SK-N-SH (cell line): ENCODE measurements at regions not wholly inside any gene's neighbourhood (a gene's known extent, or its start where the extent isn't known, plus 50 kb on each side); places are given as distances from the start of the nearest gene placed in this dataset.
A peak's percentile ranks its signal among the peaks of the same experiment; 100 is the strongest.

Source experiments
- CTCF ChIA-PET: fragments of 300-600, 350-600 bp; formaldehyde crosslinking; extraction: SDS; loops from one replicate; lab custom pipeline; 2021; lab: Yijun Ruan, JAX
- POLR2A ChIA-PET: fragments of 350-600 bp; sonication (Branson Sonifier 250); formaldehyde crosslinking; extraction: SDS; loops from one replicate; lab custom pipeline; 2020; ENCODE audit warnings: antibody characterized with exemption, inconsistent platforms; lab: Yijun Ruan, JAX
- DNase-seq: peaks from one replicate; pipeline ENCODE4 v3.0.0; 2012
- H2AFZ ChIP-seq: fragments of 200-600 bp; sonication (generic); 2 replicates; pipeline ENCODE4 v1.8.1; 2016; ENCODE audit warnings: antibody characterized with exemption, mild to moderate bottlenecking, low read depth
- H3F3A ChIP-seq: fragments of 200-600 bp; sonication (generic); replicated peaks from 2 replicates; pipeline ENCODE3; 2016; ENCODE audit warnings: antibody characterized with exemption, mild to moderate bottlenecking; ENCODE audit not compliant: insufficient read depth
- H3K27ac ChIP-seq, 2 experiments: fragments of 200-500 bp in 1 of 2; fragments of 200-600 bp in 1 of 2; sonication (Bioruptor generic) in 1 of 2; sonication (generic), shearing (Covaris generic) in 1 of 2; 2 replicates each; pipeline versions ENCODE4 v1.5.1 to v1.6.1; 2014 to 2016; ENCODE audit warnings: low read depth in 2 of 2, inconsistent platforms in 1 of 2, low read length in 1 of 2, mild to moderate bottlenecking in 1 of 2, mixed read lengths in 1 of 2
- H3K27me3 ChIP-seq: fragments of 200-600 bp; sonication (generic), shearing (Covaris generic); 2 replicates; pipeline ENCODE4 v1.6.1; 2016; ENCODE audit warnings: mixed run types; ENCODE audit not compliant: insufficient read depth
- H3K36me3 ChIP-seq, 2 experiments: fragments of 200-500 bp in 1 of 2; fragments of 200-600 bp in 1 of 2; sonication (Bioruptor generic) in 1 of 2; sonication (generic) in 1 of 2; replicated peaks in 1 of 2; 2 replicates each; pipeline versions ENCODE3 to v1.5.1; 2014 to 2016; ENCODE audit warnings: low read length in 1 of 2, mild to moderate bottlenecking in 1 of 2; ENCODE audit not compliant: insufficient read depth in 2 of 2, control insufficient read depth in 1 of 2
- H3K4me1 ChIP-seq, 2 experiments: fragments of 200-500 bp in 1 of 2; fragments of 200-600 bp in 1 of 2; sonication (Bioruptor generic) in 1 of 2; sonication (generic), shearing (Covaris generic) in 1 of 2; 2 replicates each; pipeline versions ENCODE4 v1.5.1 to v1.6.1; 2014 to 2016; ENCODE audit warnings: low read depth in 1 of 2, low read length in 1 of 2, mixed run types in 1 of 2; ENCODE audit not compliant: insufficient read depth in 2 of 2, control insufficient read depth in 1 of 2
- H3K4me2 ChIP-seq: fragments of 200-600 bp; sonication (generic), shearing (Covaris generic); 2 replicates; pipeline ENCODE4 v1.6.1; 2017; ENCODE audit warnings: mixed run types
- H3K4me3 ChIP-seq, 2 experiments: fragments of 200-500 bp in 1 of 2; fragments of 200-600 bp in 1 of 2; sonication (Bioruptor generic) in 1 of 2; sonication (generic), shearing (Covaris generic) in 1 of 2; 2 replicates each; pipeline versions ENCODE4 v1.5.1 to v1.8.1; 2014 to 2016; ENCODE audit warnings: low read depth in 2 of 2, inconsistent platforms in 1 of 2, low read length in 1 of 2, mild to moderate bottlenecking in 1 of 2, mixed read lengths in 1 of 2, moderate library complexity in 1 of 2
- H3K79me2 ChIP-seq: fragments of 200-600 bp; sonication (generic); 2 replicates; pipeline ENCODE4 v1.8.1; 2017; ENCODE audit warnings: mild to moderate bottlenecking; ENCODE audit not compliant: insufficient read depth
- H3K9ac ChIP-seq: fragments of 200-600 bp; sonication (generic); 2 replicates; pipeline ENCODE4 v1.6.1; 2017; ENCODE audit warnings: mixed run types
- H3K9me2 ChIP-seq: fragments of 200-600 bp; sonication (generic); 2 replicates; pipeline ENCODE4 v1.6.1; 2017; ENCODE audit warnings: mixed run types
- H3K9me3 ChIP-seq: fragments of 200-600 bp; sonication (generic); 2 replicates; pipeline ENCODE4 v1.6.1; 2017; ENCODE audit warnings: mixed run types, mild to moderate bottlenecking, moderate library complexity
- H4K20me1 ChIP-seq: fragments of 200-600 bp; sonication (generic); 2 replicates; pipeline ENCODE4 v1.6.1; 2017; ENCODE audit warnings: mild to moderate bottlenecking, mixed run types; ENCODE audit not compliant: insufficient read depth
- EP300 ChIP-seq, 2 experiments: IDR thresholded peaks; 2 replicates each; pipeline versions ENCODE4 v1.4.0 to v1.6.1; 2012; ENCODE audit warnings: borderline replicate concordance in 1 of 2, low read depth in 1 of 2, low read length in 1 of 2
- FOSL2 ChIP-seq: IDR thresholded peaks from 2 replicates; pipeline ENCODE4 v1.4.0; 2012; ENCODE audit warnings: low read depth, mild to moderate bottlenecking, moderate library complexity, borderline replicate concordance
- FOXM1 ChIP-seq: IDR thresholded peaks from 2 replicates; pipeline ENCODE4 v1.4.0; 2012; ENCODE audit warnings: low read depth, mild to moderate bottlenecking
- IRF3 ChIP-seq: fragments of 150-350 bp; IDR thresholded peaks from 2 replicates; pipeline ENCODE4 v1.6.1; 2016; ENCODE audit warnings: mild to moderate bottlenecking, low read depth, low read length
- MEF2A ChIP-seq: IDR thresholded peaks from 2 replicates; pipeline ENCODE4 v1.4.0; 2012; ENCODE audit warnings: low read depth, borderline replicate concordance
- NFIC ChIP-seq: IDR thresholded peaks from 2 replicates; pipeline ENCODE4 v1.4.0; 2012; ENCODE audit warnings: borderline replicate concordance
- NRF1 ChIP-seq: IDR thresholded peaks from 2 replicates; pipeline ENCODE4 v1.6.1; 2012; ENCODE audit warnings: low read depth, mild to moderate bottlenecking, low read length
- POLR2AphosphoS5 ChIP-seq: IDR thresholded peaks from 2 replicates; pipeline ENCODE4 v1.6.1; 2012; ENCODE audit warnings: low read depth, low read length
- RAD21 ChIP-seq: IDR thresholded peaks from 2 replicates; pipeline ENCODE4 v1.6.1; 2012; ENCODE audit warnings: mild to moderate bottlenecking, low read length
- RFX5 ChIP-seq: IDR thresholded peaks from 2 replicates; pipeline ENCODE4 v1.6.1; 2012; ENCODE audit warnings: mild to moderate bottlenecking, improper control_type of control experiment, low read length
- RXRA ChIP-seq: IDR thresholded peaks from 2 replicates; pipeline ENCODE4 v1.4.0; 2012; ENCODE audit warnings: low read depth, mild to moderate bottlenecking, borderline replicate concordance
- SIN3A ChIP-seq: IDR thresholded peaks from 2 replicates; pipeline ENCODE4 v1.6.1; 2012; ENCODE audit warnings: low read depth, mild to moderate bottlenecking, low read length, moderate library complexity, borderline replicate concordance
- SMC3 ChIP-seq: IDR thresholded peaks from 2 replicates; pipeline ENCODE4 v1.6.1; 2012; ENCODE audit warnings: low read depth, low read length, improper control_type of control experiment
- TAF1 ChIP-seq: IDR thresholded peaks from 2 replicates; pipeline ENCODE4 v1.6.1; 2012; ENCODE audit warnings: low read depth, mild to moderate bottlenecking, low read length, moderate library complexity, borderline replicate concordance
- TEAD4 ChIP-seq: IDR thresholded peaks from 2 replicates; pipeline ENCODE4 v1.4.0; 2012; ENCODE audit warnings: mild to moderate bottlenecking, borderline replicate concordance; ENCODE audit not compliant: insufficient read depth
- USF2 ChIP-seq: fragments of 150-350 bp; IDR thresholded peaks from 2 replicates; pipeline ENCODE4 v1.6.1; 2017; ENCODE audit warnings: antibody characterized with exemption, low read length, low read depth, borderline replicate concordance
- YY1 ChIP-seq: IDR thresholded peaks from 2 replicates; pipeline ENCODE4 v1.4.0; 2012; ENCODE audit warnings: low read depth, mild to moderate bottlenecking
- ZBTB33 ChIP-seq: IDR thresholded peaks from 2 replicates; pipeline ENCODE4 v1.4.0; 2012; ENCODE audit warnings: low read depth, borderline replicate concordance
- WGBS: methylation state at CpG from one replicate; pipeline ENCODE4 v1.1.6; 2017; ENCODE audit warnings: low lambda C conversion rate; 5-methylcytosine and 5-hydroxymethylcytosine counted together
- TF ChIP-seq, protein P1 (sequence below): fragments of 200-600 bp; sonication (generic); IDR thresholded peaks from 2 replicates; pipeline ENCODE4 v1.6.1; 2017; ENCODE audit warnings: antibody characterized with exemption, mild to moderate bottlenecking, moderate library complexity

- TF ChIP-seq RFX5 (no peak), RAD21 (no peak), TAF1 (no peak), USF2 (no peak), FOXM1 (no peak)
- TF ChIP-seq, all 33 proteins: peak for 0
Measured at GRCh38 chrX:8043121-8043520, 115.9 kb upstream of the PNPLA4 start (continued).

- no peaks in the 10 kb centered on the region for H3K9me3 ChIP-seq
- WGBS: 20% methylated on average over 1 of the region's 1 CpG
- POLR2A ChIA-PET: no interaction called here
Measured at GRCh38 chrX:8042304-8042703, 115.1 kb upstream of the PNPLA4 start.

More at GRCh38 chrX:8042304-8042703, 115.1 kb upstream of the PNPLA4 start:
- CTCF ChIA-PET: no interaction called here
- no peaks in the 10 kb centered on the region; a peak in 1 of 4 replicates for H3K4me1 ChIP-seq
- no peak overlapping the region for H3K27ac ChIP-seq
- no peak overlapping the region for H3K4me2 ChIP-seq
- H2AFZ ChIP-seq: no peak overlapping the region
- H3K9me2 ChIP-seq: no peaks in the 10 kb centered on the region
- TF ChIP-seq RXRA (no peak), USF2 (no peak), FOSL2 (no peak), RAD21 (no peak), POLR2AphosphoS5 (no peak), SIN3A (no peak), IRF3 (no peak), YY1 (no peak), MEF2A (no peak), TEAD4 (no peak), EP300 (IDR thresholded peaks at IDR 0.05; ENCODE audit: borderline replicate concordance in 1 of 2, low read depth in 1 of 2, low read length in 1 of 2) (no peak), FOXM1 (no peak), ZBTB33 (no peak), NRF1 (no peak), SMC3 (no peak), NFIC (no peak)
- TF ChIP-seq, protein P1, sequence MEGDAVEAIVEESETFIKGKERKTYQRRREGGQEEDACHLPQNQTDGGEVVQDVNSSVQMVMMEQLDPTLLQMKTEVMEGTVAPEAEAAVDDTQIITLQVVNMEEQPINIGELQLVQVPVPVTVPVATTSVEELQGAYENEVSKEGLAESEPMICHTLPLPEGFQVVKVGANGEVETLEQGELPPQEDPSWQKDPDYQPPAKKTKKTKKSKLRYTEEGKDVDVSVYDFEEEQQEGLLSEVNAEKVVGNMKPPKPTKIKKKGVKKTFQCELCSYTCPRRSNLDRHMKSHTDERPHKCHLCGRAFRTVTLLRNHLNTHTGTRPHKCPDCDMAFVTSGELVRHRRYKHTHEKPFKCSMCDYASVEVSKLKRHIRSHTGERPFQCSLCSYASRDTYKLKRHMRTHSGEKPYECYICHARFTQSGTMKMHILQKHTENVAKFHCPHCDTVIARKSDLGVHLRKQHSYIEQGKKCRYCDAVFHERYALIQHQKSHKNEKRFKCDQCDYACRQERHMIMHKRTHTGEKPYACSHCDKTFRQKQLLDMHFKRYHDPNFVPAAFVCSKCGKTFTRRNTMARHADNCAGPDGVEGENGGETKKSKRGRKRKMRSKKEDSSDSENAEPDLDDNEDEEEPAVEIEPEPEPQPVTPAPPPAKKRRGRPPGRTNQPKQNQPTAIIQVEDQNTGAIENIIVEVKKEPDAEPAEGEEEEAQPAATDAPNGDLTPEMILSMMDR: no peak
- H3K36me3 ChIP-seq: no peaks in the 10 kb centered on the region
- no peaks in the 10 kb centered on the region for H4K20me1 ChIP-seq
- no peaks in the 10 kb centered on the region for H3K27me3 ChIP-seq
- H3F3A ChIP-seq: no peaks in the 10 kb centered on the region
- no peak overlapping the region for H3K4me3 ChIP-seq
- peak; percentile 3 for DNase-seq
- no peak overlapping the region for H3K9ac ChIP-seq
- no peaks in the 10 kb centered on the region for H3K79me2 ChIP-seq
